ENCODE measurements at regions not wholly inside any gene's neighbourhood (a gene's known extent, or its start where the extent isn't known, plus 50 kb on each side); places are given as distances from the start of the nearest gene placed in this dataset.
A peak's percentile ranks its signal among the peaks of the same experiment; 100 is the strongest.
"Not testable (repeated sequence)": the region's sequence is repeated elsewhere in the genome, so short reads cannot be mapped to it uniquely, and the experiment has no call there.

DNA sequence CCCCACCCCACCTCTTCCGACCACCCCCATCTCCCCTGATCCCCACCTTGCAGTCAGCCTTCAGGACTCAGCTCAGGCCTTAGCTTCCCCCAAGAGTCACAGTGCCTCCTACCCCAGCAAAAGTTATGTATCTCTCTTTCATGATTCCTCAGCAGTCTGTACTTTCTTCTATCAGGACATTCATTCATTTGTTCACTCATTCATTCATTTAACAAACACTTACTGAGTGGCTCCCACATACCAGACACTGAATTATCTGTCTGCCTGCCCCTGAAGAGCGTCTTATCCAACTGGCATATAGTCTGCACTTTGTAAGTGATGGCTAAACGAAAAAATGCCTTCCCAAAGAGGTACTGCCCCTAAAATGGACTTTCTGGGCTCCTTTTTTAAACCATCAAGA lies 114.4 kb upstream of the SLC35F3 start:
- DNase-seq = no peak

DNA sequence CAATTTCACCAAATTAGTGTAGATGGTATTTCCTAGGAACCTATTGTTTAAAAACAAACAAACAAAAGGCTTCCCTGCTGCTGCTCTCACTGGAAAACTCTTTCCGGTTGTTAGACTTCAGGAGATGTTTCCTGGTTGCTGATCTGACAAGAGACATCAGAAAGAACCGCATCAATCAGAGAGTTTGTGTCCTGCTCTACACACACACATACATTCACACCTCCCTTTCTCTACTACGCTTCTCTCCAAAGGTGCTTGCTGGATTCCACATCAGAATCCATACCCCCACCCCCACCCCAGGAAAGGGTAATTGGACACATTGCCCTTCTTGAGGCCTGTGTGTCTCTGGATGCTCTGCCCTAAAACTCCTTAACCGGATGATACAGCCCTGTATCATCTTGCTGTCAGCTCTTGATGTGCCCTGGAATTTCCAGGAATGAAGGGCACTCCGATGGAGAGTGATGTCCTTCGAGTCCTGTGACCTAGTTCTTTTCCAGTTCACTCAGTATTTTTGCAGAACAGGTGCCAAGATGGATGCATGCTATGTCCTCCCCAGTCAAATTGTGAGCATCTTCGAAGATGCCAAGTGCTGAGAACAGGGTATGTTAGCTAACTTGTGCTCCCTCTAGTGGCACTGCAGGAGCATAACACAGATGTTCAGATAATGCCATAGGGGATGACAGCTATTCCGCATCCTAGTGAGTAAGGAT lies 113.7 kb upstream of the SLC35F3 start:
- peak; percentile 44 for DNase-seq

DNA sequence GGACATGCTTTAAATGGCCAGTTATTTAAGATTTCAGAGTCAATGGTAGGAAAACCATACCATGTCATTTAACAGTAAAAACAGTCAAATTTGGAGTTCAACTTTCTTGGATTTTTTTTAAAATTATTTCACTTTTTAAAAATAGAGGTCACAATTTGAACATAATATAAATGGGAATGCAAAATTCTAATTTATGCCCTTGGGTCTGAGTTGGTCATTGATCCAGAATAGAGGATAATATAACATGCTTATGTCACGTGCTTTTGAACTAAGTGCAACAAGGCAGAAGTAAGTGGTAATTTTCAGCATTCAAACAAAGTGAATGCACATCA lies 113.1 kb upstream of the SLC35F3 start:
- no peak for DNase-seq

DNA sequence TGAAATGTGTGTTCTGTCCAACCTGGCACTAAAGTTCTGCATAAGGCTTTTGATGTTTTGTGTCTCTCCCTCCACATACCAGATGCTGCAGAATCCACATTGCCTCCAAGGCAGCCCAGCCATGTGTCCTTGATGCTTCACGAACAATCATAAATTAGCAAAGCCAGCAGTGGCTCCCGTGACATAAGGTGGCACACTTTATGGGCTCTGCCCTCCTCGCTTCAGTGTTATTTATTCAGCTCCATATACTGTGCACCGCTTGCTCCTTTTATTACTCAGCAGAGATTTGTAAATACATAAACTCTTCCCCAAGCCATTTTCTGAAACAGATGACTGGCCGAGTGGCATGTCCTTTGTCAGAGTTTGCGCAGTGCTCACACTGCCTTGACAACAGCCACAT lies 112.8 kb upstream of the SLC35F3 start:
- no peak for DNase-seq

DNA sequence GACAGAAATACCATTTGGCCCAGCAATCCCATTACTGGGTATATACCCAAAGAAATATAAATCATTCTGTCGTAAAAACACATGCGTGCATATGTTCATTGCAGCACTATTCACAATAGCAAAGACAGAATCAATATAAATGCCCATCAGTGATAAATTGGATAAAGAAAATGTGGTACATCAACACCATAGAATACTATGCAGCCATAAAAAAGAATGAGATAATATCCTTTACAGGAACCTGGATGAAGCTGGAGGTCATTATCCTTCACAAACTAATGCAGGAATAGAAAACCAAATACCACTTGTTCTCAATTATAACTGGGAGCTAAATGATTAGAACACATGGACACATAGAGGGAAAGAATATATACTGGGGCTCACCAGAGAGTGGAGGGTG lies 109.6 kb upstream of the SLC35F3 start:
- DNase-seq = no peak

DNA sequence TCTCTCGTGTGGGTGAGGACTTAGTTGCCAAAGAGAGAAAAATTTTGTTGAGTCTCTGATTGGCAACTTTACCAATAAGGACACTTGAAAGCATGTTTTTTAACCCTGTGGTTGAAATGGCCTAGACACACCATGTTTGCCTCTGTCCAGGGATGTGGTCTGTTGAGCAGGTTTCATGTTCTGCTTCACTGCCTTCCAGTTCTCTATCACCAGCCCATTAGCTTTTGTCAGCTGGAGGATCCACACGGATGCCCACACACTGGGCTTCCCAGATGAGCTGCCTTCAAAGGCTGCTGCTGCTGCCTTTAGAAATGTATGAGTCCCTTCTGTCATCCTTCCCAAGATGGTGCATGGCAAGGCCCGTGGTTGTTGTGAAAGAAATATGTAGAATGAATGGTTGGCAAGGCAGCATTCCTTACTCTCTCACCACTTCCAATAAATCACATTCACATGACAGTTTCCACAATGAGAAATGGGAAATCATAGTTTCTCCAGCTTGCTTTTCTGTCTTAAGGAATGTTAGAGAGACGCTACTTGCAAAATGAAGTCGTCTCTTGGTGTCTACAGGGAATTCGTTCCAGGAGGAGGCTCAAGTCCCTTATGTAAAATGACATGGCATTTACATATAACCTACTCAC lies 108.2 kb upstream of the SLC35F3 start:
- DNase-seq = no peak

DNA sequence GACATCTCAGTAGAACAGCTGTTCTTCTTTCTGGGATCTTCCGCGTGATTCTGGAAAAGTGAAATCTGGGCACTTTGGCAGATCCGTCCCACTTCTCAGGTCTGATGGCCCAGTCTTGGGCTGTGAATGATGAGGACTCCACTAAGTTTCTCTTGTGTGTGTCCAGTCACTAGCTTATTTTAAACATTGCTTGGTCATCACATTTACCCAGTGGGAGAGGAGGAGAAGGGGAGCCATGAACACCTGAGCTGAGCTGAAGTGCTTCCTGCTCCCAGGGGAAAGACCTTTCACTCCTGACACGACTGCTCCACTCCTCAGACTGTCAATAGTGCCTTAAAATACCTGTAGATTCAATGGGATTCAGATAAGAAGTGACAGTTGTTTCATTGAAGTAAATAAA lies 101.9 kb upstream of the SLC35F3 start:
- no peak for DNase-seq

DNA sequence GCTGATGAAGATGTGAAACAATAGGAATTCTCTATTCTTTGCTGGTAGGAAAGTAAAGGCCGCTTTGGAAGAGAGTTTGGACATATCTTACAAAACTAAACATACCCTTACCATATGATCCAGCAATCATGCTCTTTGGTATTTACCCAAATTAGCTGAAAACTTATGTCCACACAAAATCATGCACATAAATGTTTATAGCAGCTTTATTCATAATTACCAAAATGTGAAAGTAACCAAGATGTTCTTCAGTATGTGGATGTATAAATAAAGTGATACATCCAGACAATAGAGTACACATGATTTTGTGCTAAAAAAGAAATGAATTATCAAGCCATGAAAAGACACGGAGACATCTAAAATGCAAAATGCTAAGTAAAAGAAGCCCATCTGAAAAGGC lies 98.7 kb upstream of the SLC35F3 start:
- DNase-seq = no peak

DNA sequence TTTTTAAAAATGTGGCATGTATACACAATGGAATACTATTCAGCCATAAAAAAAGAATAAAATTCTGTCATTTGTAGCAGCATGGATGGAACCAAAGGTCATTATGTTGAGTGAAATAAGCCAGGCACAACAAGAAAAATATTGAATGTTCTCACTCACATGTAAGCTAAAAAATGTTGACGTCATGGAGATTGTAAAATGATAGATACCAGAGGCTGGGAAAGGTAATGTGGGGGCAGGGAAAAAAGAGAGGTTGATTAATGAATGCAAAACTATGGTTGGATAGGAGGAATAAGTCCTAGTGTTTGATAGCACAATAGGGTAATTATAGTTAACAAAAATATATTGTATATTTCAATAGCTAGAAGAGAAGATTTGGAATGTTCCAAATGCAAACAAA lies 89.1 kb upstream of the SLC35F3 start:
- DNase-seq = no peak

DNA sequence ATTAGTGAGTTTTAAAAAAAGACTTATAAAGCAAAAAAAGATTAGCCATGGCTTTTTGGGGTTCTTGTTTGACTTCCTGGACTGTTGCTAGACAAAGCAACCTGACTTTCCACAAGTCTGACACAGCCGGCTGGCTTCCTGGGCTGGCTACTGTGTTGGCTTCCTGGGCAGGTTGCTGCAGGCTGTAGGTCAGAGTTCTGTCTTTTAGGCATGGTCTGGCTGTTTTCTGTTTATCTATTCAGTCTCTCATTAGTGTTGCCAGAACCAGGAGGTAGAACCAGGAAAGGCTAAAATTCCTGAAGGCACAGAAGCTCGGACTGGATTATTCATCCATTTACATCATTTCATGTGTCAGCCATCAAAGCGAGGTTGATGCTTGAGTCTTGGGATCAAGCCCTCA lies 88.6 kb upstream of the SLC35F3 start:
- no peak for DNase-seq

DNA sequence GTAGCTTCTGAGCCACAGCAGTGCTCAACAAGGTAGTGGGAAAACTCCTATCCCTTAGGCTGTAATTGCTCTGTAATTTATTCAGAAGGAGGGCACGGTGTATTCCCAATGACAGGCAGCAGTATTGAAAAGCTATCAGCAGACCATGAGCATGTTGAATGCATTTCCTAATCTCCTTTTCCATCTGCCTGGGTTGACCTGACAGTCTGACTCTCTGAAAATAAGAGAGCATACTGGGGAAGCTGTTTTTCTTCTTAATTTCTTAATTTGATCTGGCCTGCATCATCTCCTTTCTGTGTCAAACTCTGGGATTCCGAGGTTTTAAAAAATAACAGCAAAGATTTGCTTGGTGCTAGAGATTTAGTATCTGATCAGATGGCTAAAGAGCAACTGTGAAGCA lies 88.1 kb upstream of the SLC35F3 start:
- DNase-seq = no peak

DNA sequence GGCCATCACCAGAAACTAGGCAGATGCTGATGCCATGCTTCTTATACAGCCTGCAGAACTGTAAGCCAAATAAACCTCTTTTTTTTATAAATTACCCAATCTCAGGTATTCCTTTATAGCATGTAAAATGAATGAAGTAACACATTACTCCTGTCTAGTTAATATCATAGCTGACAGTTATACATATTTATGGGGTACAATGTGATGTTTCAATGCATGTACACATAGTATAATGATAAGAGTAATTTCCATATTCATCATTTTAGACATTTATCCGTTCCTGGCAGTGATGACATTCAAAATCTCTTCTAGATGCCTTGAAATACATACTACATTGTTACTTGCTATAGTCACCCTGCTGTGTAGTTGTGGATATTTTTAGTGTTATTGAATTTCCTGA lies 85.4 kb upstream of the SLC35F3 start:
- no peak for DNase-seq

DNA sequence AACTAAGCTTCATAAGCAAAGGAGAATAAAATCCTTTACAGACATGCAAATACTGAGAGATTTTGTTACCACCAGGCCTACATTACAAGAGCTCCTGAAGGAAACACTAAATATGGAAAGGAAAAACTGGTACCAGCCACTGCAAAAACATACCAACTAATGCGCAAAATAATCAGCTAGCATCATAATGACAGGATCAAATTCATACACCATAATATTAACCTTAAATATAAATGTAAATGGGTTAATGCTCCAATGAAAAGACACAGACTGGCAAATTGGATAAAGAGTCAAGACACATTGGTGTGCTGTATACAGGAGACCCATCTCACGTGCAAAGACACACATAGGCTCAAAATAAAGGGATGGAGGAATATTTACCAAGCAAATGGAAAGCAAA lies 80.3 kb upstream of the SLC35F3 start:
- not testable (repeated sequence) for DNase-seq

DNA sequence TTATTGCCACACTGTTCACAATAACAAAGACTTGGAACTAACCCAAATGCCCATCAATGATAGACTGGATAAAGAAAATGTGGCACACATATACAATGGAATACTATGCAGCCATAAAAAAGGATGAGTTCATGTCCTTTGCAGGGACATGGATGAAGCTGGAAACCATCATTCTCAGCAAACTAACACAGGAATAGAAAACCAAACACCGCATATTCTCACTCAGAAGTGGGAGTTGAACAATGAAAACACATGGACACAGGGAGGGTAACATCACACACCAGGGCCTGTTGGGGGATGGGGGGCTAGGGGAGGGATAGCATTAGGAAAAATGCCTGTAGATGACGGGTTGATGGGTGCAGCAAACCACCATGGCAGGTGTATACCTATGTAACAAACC lies 76.5 kb upstream of the SLC35F3 start:
- not testable (repeated sequence) for DNase-seq

DNA sequence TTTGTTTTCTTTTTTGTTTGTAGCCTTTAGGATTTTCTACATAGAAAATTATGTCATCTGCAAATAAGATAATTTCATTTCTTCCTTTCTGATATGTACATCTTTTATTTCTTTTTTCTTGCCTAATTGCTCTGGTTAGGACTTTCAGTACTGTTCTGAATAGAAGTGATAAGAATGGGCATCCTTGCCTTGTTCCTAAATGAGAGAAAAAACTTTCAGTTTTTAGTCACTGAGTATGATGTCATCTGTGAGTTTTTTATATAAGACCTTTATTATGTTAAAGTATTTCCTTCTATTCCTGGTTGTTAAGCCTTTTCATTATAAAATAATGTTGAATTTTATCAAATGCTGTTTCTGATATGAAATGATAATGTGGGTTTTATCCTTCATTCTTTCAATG lies 76.0 kb upstream of the SLC35F3 start:
- DNase-seq = no peak

DNA sequence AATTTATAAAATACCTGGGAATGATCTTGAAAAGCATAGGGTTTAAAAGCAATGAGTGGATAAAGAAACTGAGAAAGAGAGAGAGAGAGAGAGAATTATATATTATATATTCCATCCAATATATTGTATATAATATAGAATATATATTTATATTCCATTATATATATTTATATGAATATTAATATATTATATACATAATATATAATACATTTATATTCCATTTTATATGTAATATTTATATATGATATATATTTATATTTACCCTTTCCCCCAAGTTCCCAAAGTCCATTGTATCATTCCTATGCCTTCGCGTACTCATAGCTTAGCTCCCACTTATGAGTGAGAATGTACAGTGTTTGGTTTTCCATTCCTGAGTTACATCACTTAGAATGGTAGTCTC lies 69.9 kb upstream of the SLC35F3 start:
- no peak for DNase-seq

DNA sequence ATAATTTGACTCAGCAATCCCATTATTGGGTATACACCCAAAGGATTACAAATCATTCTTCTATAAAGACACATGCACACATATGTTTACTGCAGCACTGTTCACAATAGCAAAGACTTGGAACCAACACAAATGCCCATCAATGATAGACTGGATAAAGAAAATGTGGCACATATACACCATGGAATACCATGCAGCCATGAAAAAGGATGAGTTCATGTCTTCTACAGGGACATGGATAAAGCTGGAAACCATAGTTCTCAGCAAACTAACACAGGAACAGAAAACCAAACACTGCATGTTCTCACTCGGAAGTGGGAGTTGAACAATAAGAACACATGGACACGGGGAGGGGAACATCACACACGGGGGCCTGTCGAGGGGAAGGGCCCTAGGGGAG lies 66.3 kb upstream of the SLC35F3 start:
- DNase-seq = not testable (repeated sequence)

DNA sequence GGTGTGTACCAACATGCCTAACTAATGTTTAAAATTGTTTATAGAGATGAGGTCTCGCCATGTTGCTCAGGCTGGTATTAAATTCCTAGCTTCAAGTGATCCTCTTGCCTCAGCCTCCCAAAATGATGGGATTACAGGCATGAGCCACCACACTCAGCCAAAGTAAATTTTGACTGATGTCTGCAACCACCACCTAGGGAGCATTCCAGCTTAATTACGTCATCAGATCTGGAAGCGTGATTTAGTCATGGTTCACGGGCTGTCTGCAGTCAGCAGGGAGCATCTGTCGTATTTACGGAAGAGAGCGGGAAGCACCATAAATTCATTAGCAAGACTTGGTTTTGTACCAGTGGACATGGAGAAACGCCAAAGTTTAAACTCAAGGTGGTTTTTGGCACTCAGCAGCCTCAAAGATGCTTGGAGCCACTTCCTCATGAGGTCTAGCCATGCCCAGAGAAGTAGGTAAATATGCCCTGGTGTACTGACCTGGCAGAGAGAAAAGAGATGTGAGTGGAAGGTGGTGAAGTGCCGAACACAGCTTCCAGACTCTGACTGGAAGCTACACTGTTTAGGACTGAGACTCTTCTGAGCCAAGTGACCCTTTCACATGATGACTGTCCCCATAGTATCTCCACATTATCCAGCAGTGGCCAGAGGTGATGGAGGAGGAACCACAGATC lies 60.8 kb upstream of the SLC35F3 start:
- DNase-seq = no peak

DNA sequence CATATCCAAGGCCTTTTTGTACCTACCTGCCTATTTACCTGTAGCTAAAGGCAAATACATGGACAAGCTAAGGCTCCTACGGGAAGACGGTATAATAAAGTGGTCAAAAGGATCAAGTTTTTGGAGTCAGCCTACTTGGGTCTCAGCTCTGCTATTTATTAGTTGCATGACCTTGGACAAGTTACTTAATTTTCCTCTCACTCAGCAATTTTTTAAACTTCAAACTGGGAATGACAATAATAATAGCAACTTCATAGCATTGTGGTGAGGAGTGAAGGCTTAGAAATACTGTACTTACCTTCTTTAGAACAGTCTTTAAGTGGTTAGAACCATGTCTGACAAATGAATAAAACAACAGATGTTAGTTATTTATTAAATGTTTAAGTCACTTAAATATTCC lies 60.2 kb upstream of the SLC35F3 start:
- DNase-seq = no peak

DNA sequence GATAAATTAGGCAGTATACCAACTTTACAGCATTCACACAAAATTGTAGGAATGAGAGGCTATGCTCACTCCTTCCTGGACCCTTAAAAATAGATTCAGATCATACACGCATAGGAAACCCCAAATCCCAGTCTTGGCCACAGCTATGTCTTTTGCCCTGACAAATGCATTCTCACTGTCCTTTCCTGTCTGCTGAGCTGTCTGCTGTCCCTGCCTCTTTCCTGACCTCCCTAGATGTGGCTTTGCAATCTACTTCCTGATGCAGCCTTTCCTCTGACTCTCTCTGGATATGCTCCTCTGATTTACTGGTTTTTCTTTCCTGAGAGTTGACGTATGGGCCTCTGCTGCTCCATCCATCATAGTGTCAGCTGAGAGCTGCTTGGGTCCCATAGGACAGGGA lies 59.8 kb upstream of the SLC35F3 start:
- no peak for DNase-seq

Measured in left kidney (tissue), 1 donor.